ENCODE measurements at regions not wholly inside any gene's neighbourhood (a gene's known extent, or its start where the extent isn't known, plus 50 kb on each side); places are given as distances from the start of the nearest gene placed in this dataset.

DNA sequence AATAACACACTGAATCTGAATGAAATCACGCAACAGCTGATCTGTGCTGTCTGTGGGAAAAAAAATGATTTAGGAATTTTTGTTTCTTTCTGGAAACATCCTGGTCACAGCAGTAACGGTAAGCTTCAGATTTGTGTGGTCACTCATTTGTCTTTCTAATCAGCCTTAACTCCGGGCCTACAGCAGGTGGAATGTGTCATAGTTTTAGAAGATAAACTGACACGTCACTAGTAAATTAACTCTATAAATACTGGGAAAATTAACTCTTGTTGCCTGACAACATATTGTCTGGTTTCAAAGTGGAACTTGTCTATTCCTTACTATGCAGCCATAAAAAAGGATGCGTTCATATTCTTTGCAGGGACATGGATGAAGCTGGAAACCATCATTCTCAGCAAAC, 58.1 kb upstream of the NCK2 start:
- TF ChIP-seq, protein P1, sequence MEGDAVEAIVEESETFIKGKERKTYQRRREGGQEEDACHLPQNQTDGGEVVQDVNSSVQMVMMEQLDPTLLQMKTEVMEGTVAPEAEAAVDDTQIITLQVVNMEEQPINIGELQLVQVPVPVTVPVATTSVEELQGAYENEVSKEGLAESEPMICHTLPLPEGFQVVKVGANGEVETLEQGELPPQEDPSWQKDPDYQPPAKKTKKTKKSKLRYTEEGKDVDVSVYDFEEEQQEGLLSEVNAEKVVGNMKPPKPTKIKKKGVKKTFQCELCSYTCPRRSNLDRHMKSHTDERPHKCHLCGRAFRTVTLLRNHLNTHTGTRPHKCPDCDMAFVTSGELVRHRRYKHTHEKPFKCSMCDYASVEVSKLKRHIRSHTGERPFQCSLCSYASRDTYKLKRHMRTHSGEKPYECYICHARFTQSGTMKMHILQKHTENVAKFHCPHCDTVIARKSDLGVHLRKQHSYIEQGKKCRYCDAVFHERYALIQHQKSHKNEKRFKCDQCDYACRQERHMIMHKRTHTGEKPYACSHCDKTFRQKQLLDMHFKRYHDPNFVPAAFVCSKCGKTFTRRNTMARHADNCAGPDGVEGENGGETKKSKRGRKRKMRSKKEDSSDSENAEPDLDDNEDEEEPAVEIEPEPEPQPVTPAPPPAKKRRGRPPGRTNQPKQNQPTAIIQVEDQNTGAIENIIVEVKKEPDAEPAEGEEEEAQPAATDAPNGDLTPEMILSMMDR (conservative IDR thresholded peaks at IDR 0.05; ENCODE audit: low read depth, low read length): no peak
- TF ChIP-seq EZH2 (IDR thresholded peaks at IDR 0.05; ENCODE audit: borderline replicate concordance, low read depth, low read length, poor library complexity, severe bottlenecking): no peak
